Type B pancreatic cell (in vitro differentiated cells): ENCODE measurements at regions not wholly inside any gene's neighbourhood (a gene's known extent, or its start where the extent isn't known, plus 50 kb on each side); places are given as distances from the start of the nearest gene placed in this dataset.
"Not testable (repeated sequence)": the region's sequence is repeated elsewhere in the genome, so short reads cannot be mapped to it uniquely, and the experiment has no call there.

ENCODE experiments used
- DNase-seq: peaks from one replicate; pipeline ENCODE4 v3.0.0; 2021; ENCODE audit warnings: mixed read lengths; ENCODE audit not compliant: unreplicated experiment; ENCODE audit errors: extremely low spot score
- H3K27ac Mint-ChIP-seq: 2 replicates; pipeline ENCODE4 v1.8.0; 2021; ENCODE audit warnings: mild to moderate bottlenecking, mixed read lengths
- H3K27me3 Mint-ChIP-seq: 2 replicates; pipeline ENCODE4 v1.8.0; 2021; ENCODE audit warnings: mixed read lengths
- H3K36me3 Mint-ChIP-seq: 2 replicates; pipeline ENCODE4 v1.8.0; 2021; ENCODE audit warnings: mixed read lengths
- H3K4me1 Mint-ChIP-seq: one replicate; pipeline ENCODE4 v1.8.0; 2021; ENCODE audit warnings: mixed read lengths; ENCODE audit not compliant: unreplicated experiment
- H3K4me3 Mint-ChIP-seq: 2 replicates; pipeline ENCODE4 v1.8.0; 2021; ENCODE audit warnings: mild to moderate bottlenecking, mixed read lengths
- H3K9me3 Mint-ChIP-seq: 2 replicates; pipeline ENCODE4 v1.8.0; 2021; ENCODE audit warnings: mixed read lengths
- TF ChIP-seq, protein P1 (sequence below): fragments of 200-600 bp; sonication (generic); conservative IDR thresholded peaks from 2 replicates; pipeline ENCODE4 v1.5.0; 2021; ENCODE audit warnings: antibody characterized with exemption, mild to moderate bottlenecking

GRCh38 chr13:81383444-81383843 is 1042.5 kb upstream of the SPRY2 start:
- Mint-ChIP-seq H3K4me1 (peaks cover 15% of the 10 kb centered on the region), H3K27ac (peak overlapping the region; percentile 31), H3K9me3 (peaks cover 16% of the 10 kb centered on the region), H3K27me3 (no peaks in the 10 kb centered on the region), H3K4me3 (peak overlapping the region; percentile 45), H3K36me3 (peaks cover 4% of the 10 kb centered on the region)
- no peak for DNase-seq
- TF ChIP-seq, protein P1, sequence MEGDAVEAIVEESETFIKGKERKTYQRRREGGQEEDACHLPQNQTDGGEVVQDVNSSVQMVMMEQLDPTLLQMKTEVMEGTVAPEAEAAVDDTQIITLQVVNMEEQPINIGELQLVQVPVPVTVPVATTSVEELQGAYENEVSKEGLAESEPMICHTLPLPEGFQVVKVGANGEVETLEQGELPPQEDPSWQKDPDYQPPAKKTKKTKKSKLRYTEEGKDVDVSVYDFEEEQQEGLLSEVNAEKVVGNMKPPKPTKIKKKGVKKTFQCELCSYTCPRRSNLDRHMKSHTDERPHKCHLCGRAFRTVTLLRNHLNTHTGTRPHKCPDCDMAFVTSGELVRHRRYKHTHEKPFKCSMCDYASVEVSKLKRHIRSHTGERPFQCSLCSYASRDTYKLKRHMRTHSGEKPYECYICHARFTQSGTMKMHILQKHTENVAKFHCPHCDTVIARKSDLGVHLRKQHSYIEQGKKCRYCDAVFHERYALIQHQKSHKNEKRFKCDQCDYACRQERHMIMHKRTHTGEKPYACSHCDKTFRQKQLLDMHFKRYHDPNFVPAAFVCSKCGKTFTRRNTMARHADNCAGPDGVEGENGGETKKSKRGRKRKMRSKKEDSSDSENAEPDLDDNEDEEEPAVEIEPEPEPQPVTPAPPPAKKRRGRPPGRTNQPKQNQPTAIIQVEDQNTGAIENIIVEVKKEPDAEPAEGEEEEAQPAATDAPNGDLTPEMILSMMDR, result no peak

DNA sequence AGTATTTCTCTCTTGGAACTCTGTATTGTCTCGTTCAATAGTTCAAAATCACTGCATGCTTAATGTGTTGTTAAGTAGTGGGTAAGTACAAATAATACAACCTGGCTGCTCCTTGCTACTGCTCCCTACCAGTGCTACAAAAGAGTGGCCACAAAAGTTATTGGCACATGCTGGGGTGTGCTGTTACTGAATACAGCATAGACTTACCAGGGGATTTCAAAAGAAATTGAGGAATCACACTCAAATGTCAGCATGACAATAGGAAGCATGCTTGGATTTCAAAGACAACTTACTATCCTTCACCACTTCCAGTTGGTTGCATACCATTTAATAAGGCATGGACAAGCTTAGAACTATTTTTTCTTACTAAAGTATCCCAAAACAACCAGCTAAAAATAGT is 1041.3 kb upstream of the SPRY2 start:
- TF ChIP-seq, protein P1, result no peak
- DNase-seq, result no peak
- peaks cover 15% of the 10 kb centered on the region for H3K4me1 Mint-ChIP-seq
- no peak overlapping the region for H3K27ac Mint-ChIP-seq
- peaks cover 4% of the 10 kb centered on the region for H3K36me3 Mint-ChIP-seq
- no peak overlapping the region for H3K4me3 Mint-ChIP-seq
- peaks cover 12% of the 10 kb centered on the region for H3K9me3 Mint-ChIP-seq
- H3K27me3 Mint-ChIP-seq, result no peaks in the 10 kb centered on the region

- Mint-ChIP-seq H3K4me3 (no peak overlapping the region), H3K36me3 (peaks cover 4% of the 10 kb centered on the region), H3K27me3 (no peaks in the 10 kb centered on the region), H3K27ac (no peak overlapping the region), H3K4me1 (peaks cover 15% of the 10 kb centered on the region), H3K9me3 (peaks cover 12% of the 10 kb centered on the region)
- TF ChIP-seq, protein P1, result no peak
- no peak for DNase-seq
Measured at GRCh38 chr13:81381560-81381959, 1040.6 kb upstream of the SPRY2 start.

- DNase-seq, result no peak
- no peak overlapping the region for H3K27ac Mint-ChIP-seq
- H3K4me1 Mint-ChIP-seq, result peaks cover 10% of the 10 kb centered on the region
- peaks cover 4% of the 10 kb centered on the region for H3K36me3 Mint-ChIP-seq
- H3K27me3 Mint-ChIP-seq, result no peaks in the 10 kb centered on the region
- TF ChIP-seq, protein P1, result peak; percentile 51
- no peak overlapping the region for H3K4me3 Mint-ChIP-seq
- H3K9me3 Mint-ChIP-seq, result peaks cover 6% of the 10 kb centered on the region
Measured at GRCh38 chr13:81379183-81379582, 1038.3 kb upstream of the SPRY2 start.

DNA sequence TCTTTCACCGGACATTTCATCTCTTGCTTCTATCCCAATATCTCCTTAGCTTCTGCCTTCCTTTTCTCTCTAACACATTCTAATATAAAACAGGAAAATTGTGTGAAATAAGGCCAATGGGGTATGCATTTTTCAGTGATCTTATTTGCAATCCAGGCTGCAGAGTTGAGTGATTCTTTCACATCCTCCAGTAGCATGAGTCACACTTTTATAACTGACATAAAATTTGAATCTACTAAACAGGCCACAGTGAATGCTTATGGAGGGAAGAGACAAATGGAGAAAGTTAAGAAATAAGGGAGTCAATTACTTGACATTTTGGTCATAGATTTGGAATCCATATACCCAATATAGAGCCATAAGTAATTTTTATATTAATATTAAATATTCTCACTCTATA is 1037.0 kb upstream of the SPRY2 start:
- Mint-ChIP-seq H3K4me3 (no peak overlapping the region), H3K27ac (no peak overlapping the region), H3K9me3 (no peaks in the 10 kb centered on the region), H3K36me3 (no peaks in the 10 kb centered on the region), H3K4me1 (no peaks in the 10 kb centered on the region), H3K27me3 (no peaks in the 10 kb centered on the region)
- TF ChIP-seq, protein P1, result no peak
- no peak for DNase-seq

DNA sequence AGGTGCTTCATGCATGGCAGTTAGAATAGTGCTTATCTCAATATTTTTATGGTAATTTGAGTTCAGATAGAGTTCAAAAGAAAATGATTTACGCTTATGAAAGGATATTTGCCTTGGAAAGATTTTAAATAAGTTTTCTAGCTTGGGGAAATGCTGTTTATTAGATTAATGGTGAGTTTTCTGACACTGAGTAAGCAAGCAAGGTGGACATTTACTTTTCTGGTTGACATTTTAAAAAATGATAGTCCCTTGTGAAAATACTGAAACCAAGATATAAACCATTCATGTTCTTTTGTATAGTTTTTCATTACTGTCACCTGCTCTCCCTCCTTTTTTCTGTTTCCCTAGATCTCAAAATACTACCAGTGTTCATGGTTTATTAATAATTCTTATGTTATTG is 1034.8 kb upstream of the SPRY2 start:
- no peak overlapping the region for H3K4me3 Mint-ChIP-seq
- no peaks in the 10 kb centered on the region for H3K27me3 Mint-ChIP-seq
- TF ChIP-seq, protein P1, result no peak
- H3K4me1 Mint-ChIP-seq, result no peaks in the 10 kb centered on the region
- no peaks in the 10 kb centered on the region for H3K9me3 Mint-ChIP-seq
- H3K36me3 Mint-ChIP-seq, result no peaks in the 10 kb centered on the region
- no peak for DNase-seq
- no peak overlapping the region for H3K27ac Mint-ChIP-seq

- H3K9me3 Mint-ChIP-seq, H3K27ac Mint-ChIP-seq, H3K4me1 Mint-ChIP-seq, DNase-seq, H3K36me3 Mint-ChIP-seq, H3K27me3 Mint-ChIP-seq, H3K4me3 Mint-ChIP-seq: not testable (repeated sequence)
Measured at GRCh38 chr13:81362711-81363110, 1021.8 kb upstream of the SPRY2 start.
